Panc1 (cell line): ENCODE measurements at regions not wholly inside any gene's neighbourhood (a gene's known extent, or its start where the extent isn't known, plus 50 kb on each side); places are given as distances from the start of the nearest gene placed in this dataset.

ENCODE experiments used
- POLR2AphosphoS5 ChIP-seq: IDR thresholded peaks from 2 replicates; pipeline ENCODE4 v1.6.1; 2012; ENCODE audit warnings: mild to moderate bottlenecking, low read depth, low read length, moderate library complexity
- TCF7L2 ChIP-seq: IDR thresholded peaks from 2 replicates; pipeline ENCODE4 v1.6.1; 2011; ENCODE audit warnings: mild to moderate bottlenecking, low read depth, low read length, inconsistent platforms
- TF ChIP-seq, protein P1 (sequence below): fragments of 450-650 bp; IDR thresholded peaks from 2 replicates; pipeline ENCODE4 v1.5.1; 2017; ENCODE audit warnings: mild to moderate bottlenecking
- TF ChIP-seq, protein P2 (sequence below), 2 experiments: IDR thresholded peaks; 2 replicates each; pipeline ENCODE4 v1.6.1; 2011 to 2012; ENCODE audit warnings: low read depth in 2 of 2, control low read depth in 1 of 2, low read length in 1 of 2, mild to moderate bottlenecking in 1 of 2, moderate library complexity in 1 of 2; ENCODE audit not compliant: insufficient read depth in 1 of 2

DNA sequence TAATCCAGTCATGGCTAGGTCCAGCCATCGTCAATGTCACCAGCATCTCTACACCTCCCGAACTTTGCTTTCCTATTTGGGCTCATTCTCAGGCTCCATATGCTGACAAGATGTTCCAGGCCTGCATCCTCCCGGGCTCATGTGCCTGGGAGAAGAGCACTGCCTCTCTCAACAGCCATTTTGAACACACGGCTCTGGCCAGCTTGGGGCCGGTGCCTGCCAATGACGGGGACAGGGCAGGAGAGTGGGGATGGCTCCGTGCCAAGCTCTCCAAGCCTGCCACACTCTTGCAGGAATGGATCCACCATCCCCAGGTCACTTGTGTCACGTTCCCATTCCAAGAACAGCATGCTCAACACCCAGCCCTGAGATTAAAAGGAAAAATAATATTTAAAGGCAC lies 61.4 kb upstream of the PAX7 start:
- TF ChIP-seq, protein P1, sequence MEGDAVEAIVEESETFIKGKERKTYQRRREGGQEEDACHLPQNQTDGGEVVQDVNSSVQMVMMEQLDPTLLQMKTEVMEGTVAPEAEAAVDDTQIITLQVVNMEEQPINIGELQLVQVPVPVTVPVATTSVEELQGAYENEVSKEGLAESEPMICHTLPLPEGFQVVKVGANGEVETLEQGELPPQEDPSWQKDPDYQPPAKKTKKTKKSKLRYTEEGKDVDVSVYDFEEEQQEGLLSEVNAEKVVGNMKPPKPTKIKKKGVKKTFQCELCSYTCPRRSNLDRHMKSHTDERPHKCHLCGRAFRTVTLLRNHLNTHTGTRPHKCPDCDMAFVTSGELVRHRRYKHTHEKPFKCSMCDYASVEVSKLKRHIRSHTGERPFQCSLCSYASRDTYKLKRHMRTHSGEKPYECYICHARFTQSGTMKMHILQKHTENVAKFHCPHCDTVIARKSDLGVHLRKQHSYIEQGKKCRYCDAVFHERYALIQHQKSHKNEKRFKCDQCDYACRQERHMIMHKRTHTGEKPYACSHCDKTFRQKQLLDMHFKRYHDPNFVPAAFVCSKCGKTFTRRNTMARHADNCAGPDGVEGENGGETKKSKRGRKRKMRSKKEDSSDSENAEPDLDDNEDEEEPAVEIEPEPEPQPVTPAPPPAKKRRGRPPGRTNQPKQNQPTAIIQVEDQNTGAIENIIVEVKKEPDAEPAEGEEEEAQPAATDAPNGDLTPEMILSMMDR: no peak
- TF ChIP-seq, protein P2, sequence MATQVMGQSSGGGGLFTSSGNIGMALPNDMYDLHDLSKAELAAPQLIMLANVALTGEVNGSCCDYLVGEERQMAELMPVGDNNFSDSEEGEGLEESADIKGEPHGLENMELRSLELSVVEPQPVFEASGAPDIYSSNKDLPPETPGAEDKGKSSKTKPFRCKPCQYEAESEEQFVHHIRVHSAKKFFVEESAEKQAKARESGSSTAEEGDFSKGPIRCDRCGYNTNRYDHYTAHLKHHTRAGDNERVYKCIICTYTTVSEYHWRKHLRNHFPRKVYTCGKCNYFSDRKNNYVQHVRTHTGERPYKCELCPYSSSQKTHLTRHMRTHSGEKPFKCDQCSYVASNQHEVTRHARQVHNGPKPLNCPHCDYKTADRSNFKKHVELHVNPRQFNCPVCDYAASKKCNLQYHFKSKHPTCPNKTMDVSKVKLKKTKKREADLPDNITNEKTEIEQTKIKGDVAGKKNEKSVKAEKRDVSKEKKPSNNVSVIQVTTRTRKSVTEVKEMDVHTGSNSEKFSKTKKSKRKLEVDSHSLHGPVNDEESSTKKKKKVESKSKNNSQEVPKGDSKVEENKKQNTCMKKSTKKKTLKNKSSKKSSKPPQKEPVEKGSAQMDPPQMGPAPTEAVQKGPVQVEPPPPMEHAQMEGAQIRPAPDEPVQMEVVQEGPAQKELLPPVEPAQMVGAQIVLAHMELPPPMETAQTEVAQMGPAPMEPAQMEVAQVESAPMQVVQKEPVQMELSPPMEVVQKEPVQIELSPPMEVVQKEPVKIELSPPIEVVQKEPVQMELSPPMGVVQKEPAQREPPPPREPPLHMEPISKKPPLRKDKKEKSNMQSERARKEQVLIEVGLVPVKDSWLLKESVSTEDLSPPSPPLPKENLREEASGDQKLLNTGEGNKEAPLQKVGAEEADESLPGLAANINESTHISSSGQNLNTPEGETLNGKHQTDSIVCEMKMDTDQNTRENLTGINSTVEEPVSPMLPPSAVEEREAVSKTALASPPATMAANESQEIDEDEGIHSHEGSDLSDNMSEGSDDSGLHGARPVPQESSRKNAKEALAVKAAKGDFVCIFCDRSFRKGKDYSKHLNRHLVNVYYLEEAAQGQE (IDR thresholded peaks at IDR 0.05; ENCODE audit: insufficient read depth in 1 of 2, low read depth in 2 of 2, low read length in 1 of 2): no peak
- TF ChIP-seq POLR2AphosphoS5 (no peak), TCF7L2 (no peak)
